Psoas muscle (tissue), 7 donors: ENCODE measurements at regions not wholly inside any gene's neighbourhood (a gene's known extent, or its start where the extent isn't known, plus 50 kb on each side); places are given as distances from the start of the nearest gene placed in this dataset.

Experiments used
- ATAC-seq, 4 donors: fragments of 200-7000 bp; cut with Tn5 transposase; one replicate each; pipeline ENCODE4 v1.9.1; 2020; ENCODE audit warnings: moderate library complexity in 3 of 4, mild to moderate bottlenecking in 2 of 4
- DNase-seq, 2 donors: peaks; one replicate each; pipeline ENCODE4 v3.0.0-alpha.2; 2020
- H3K27ac ChIP-seq: fragments of 200-600 bp; one replicate; pipeline ENCODE4 v1.8.0; 2022
- H3K27me3 ChIP-seq, 3 donors: fragments of 200-600 bp in 1 of 3; one replicate each; pipeline versions ENCODE4 v1.6.1 to v1.8.0; 2013 to 2022; ENCODE audit warnings: low read length in 2 of 3, mild to moderate bottlenecking in 2 of 3, moderate library complexity in 1 of 3; ENCODE audit not compliant: insufficient read depth in 3 of 3
- H3K36me3 ChIP-seq, 2 donors: fragments of 200-600 bp in 1 of 2; one replicate each; pipeline versions ENCODE4 v1.6.1 to v1.8.0; 2013 to 2022; ENCODE audit warnings: low read depth in 1 of 2, mild to moderate bottlenecking in 1 of 2, moderate library complexity in 1 of 2; ENCODE audit not compliant: insufficient read depth in 1 of 2
- H3K4me1 ChIP-seq: fragments of 200-600 bp; one replicate; pipeline ENCODE4 v1.8.0; 2022
- H3K4me3 ChIP-seq: fragments of 200-600 bp; one replicate; pipeline ENCODE4 v1.8.0; 2022; ENCODE audit warnings: mild to moderate bottlenecking
- H3K9me3 ChIP-seq: fragments of 200-600 bp; one replicate; pipeline ENCODE4 v1.8.0; 2022
- CTCF ChIP-seq: fragments of 200-600 bp; IDR thresholded peaks from one replicate; pipeline ENCODE4 v1.8.0; 2022; ENCODE audit warnings: antibody characterized with exemption
- WGBS, 3 donors: extraction: QIAGEN DNeasy Blood & Tissue Kit; methylation state at CpG; one replicate each; pipeline versions ENCODE4 v1.1.6 to v1.1.7; 2013; 5-methylcytosine and 5-hydroxymethylcytosine counted together
- intact Hi-C, 2 donors: fragments of 100-400 bp; cut with DNase I; formaldehyde crosslinking; loops; one replicate each; pipeline versions ENCODE4 v1.11.0 to v1.14.2; 2022
- donor health status: healthy with polysubstance abuse.
- donor health status: DM: no; HTN: no; CAD: no; lungs with moderate emphysema.
- donor health status: Bipolar disorder and iron deficiency.
- donor health status: healthy.
- donor health status: DM: yes; HTN: yes; CAD: no.
- donor health status: DM: no; HTN: no; CAD: no.
- donor health status: DM: yes; HTN: yes; CAD: no.

- H3K27me3 ChIP-seq: no peaks in the 10 kb centered on the region
- no peak for DNase-seq
- H3K36me3 ChIP-seq: no peaks in the 10 kb centered on the region
- ATAC-seq: no peak
- H3K27ac ChIP-seq: no peak overlapping the region
- intact Hi-C loops: no loop called here
- no peaks in the 10 kb centered on the region for H3K4me1 ChIP-seq
- no peaks in the 10 kb centered on the region for H3K9me3 ChIP-seq
- 88 to 91% (median 90%) methylated on average over 1 of the region's 1 CpG for WGBS, 3 donors
- H3K4me3 ChIP-seq: no peak overlapping the region
- no peak for TF ChIP-seq CTCF
These were observed 609.6 kb downstream of the PRELID2 start for GRCh38 chr5:145225529-145225928.

- DNase-seq (no peak), ATAC-seq (no peak)
- Histone ChIP-seq H3K27ac (no peak overlapping the region), H3K4me3 (no peak overlapping the region), H3K27me3 (no peaks in the 10 kb centered on the region), H3K36me3 (no peaks in the 10 kb centered on the region), H3K4me1 (no peaks in the 10 kb centered on the region), H3K9me3 (no peaks in the 10 kb centered on the region)
- WGBS, 3 donors: 82 to 85% (median 85%) methylated on average over 3 of the region's 3 CpGs
- no peak for TF ChIP-seq CTCF
- intact Hi-C loops: no loop called here
These were observed 611.6 kb downstream of the PRELID2 start for GRCh38 chr5:145223582-145223981.

- H3K9me3 ChIP-seq: no peaks in the 10 kb centered on the region
- ATAC-seq (no peak), DNase-seq (no peak)
- no peaks in the 10 kb centered on the region for H3K36me3 ChIP-seq
- H3K27ac ChIP-seq: no peak overlapping the region
- intact Hi-C loops: no loop called here
- no peaks in the 10 kb centered on the region for H3K27me3 ChIP-seq
- no peaks in the 10 kb centered on the region for H3K4me1 ChIP-seq
- H3K4me3 ChIP-seq: no peak overlapping the region
- TF ChIP-seq CTCF: no peak
These were observed 612.5 kb downstream of the PRELID2 start for GRCh38 chr5:145222622-145223021.

GRCh38 chr5:145221416-145221815 lies 613.7 kb downstream of the PRELID2 start:
- H3K27ac ChIP-seq: no peak overlapping the region
- H3K27me3 ChIP-seq: no peaks in the 10 kb centered on the region
- TF ChIP-seq CTCF: no peak
- intact Hi-C loops: no loop called here
- 97 to 100% (median 98%) methylated on average over 1 of the region's 1 CpG for WGBS, 3 donors
- DNase-seq (no peak), ATAC-seq (no peak)
- H3K9me3 ChIP-seq: no peaks in the 10 kb centered on the region
- no peak overlapping the region for H3K4me3 ChIP-seq
- no peaks in the 10 kb centered on the region for H3K4me1 ChIP-seq
- no peaks in the 10 kb centered on the region for H3K36me3 ChIP-seq

GRCh38 chr5:145220481-145220880 lies 614.7 kb downstream of the PRELID2 start:
- intact Hi-C loops: no loop called here
- Histone ChIP-seq H3K4me1 (no peaks in the 10 kb centered on the region), H3K27ac (no peak overlapping the region), H3K4me3 (no peak overlapping the region), H3K9me3 (no peaks in the 10 kb centered on the region), H3K36me3 (no peaks in the 10 kb centered on the region), H3K27me3 (no peaks in the 10 kb centered on the region)
- ATAC-seq (no peak), DNase-seq (no peak)
- WGBS, 3 donors: 83 to 86% (median 83%) methylated on average over 5 of the region's 5 CpGs
- no peak for TF ChIP-seq CTCF
